Lung (tissue), 11 donors: ENCODE measurements at regions not wholly inside any gene's neighbourhood (a gene's known extent, or its start where the extent isn't known, plus 50 kb on each side); places are given as distances from the start of the nearest gene placed in this dataset.

Source experiments
- ATAC-seq: fragments of 200-7000 bp; cut with Tn5 transposase; one replicate; pipeline ENCODE4 v1.9.1; 2020; ENCODE audit warnings: moderate number of reproducible peaks; ENCODE audit not compliant: insufficient read depth, low FRiP score
- DNase-seq, 3 donors: peaks; one replicate each; pipeline ENCODE4 v3.0.0-alpha.2; 2013 to 2017
- H3K27ac ChIP-seq, 2 donors: one replicate each; pipeline ENCODE4 v1.5.1; 2013; ENCODE audit warnings: mild to moderate bottlenecking in 2 of 2, moderate library complexity in 2 of 2, control low read depth in 1 of 2, inconsistent platforms in 1 of 2, low read depth in 1 of 2, low read length in 1 of 2
- H3K27me3 ChIP-seq, 3 donors: one replicate each; pipeline ENCODE4 v1.5.1; 2013; ENCODE audit warnings: low read length in 2 of 3; ENCODE audit not compliant: control insufficient read depth in 3 of 3, insufficient read depth in 3 of 3
- H3K36me3 ChIP-seq, 4 donors: one replicate each; pipeline ENCODE4 v1.5.1; 2013; ENCODE audit warnings: low read length in 4 of 4, mild to moderate bottlenecking in 1 of 4, moderate library complexity in 1 of 4; ENCODE audit not compliant: control insufficient read depth in 4 of 4, insufficient read depth in 4 of 4
- H3K4me1 ChIP-seq, 5 donors: one replicate each; pipeline ENCODE4 v1.5.1; 2013; ENCODE audit warnings: low read length in 5 of 5, mild to moderate bottlenecking in 2 of 5, moderate library complexity in 1 of 5; ENCODE audit not compliant: control insufficient read depth in 5 of 5, insufficient read depth in 5 of 5
- H3K4me3 ChIP-seq: one replicate; pipeline ENCODE4 v1.5.1; 2013; ENCODE audit warnings: mild to moderate bottlenecking, control low read depth, moderate library complexity
- H3K9ac ChIP-seq, 2 donors: one replicate each; pipeline ENCODE4 v1.5.1; 2013; ENCODE audit warnings: low read length in 2 of 2, control low read depth in 1 of 2; ENCODE audit not compliant: insufficient read depth in 1 of 2
- H3K9me3 ChIP-seq, 4 donors: one replicate each; pipeline ENCODE4 v1.5.1; 2013; ENCODE audit warnings: low read length in 3 of 4, mild to moderate bottlenecking in 1 of 4, moderate library complexity in 1 of 4; ENCODE audit not compliant: control insufficient read depth in 4 of 4, insufficient read depth in 3 of 4
- CTCF ChIP-seq: IDR thresholded peaks from 2 replicates; pipeline ENCODE4 v1.5.1; 2012; ENCODE audit warnings: mild to moderate bottlenecking; ENCODE audit errors: control extremely low read depth, extremely low read depth
- WGBS, 2 donors: extraction: QIAGEN DNeasy Blood & Tissue Kit; methylation state at CpG; one replicate each; pipeline ENCODE4 v1.1.7; 2013; 5-methylcytosine and 5-hydroxymethylcytosine counted together
- donor health status: control.
- donor health status: control.
- donor health status: Bipolar disorder and iron deficiency.
- donor health status: healthy.
- donor health status: DM: yes; HTN: yes; CAD: no.

GRCh38 chrX:38886112-38886511, 84.9 kb downstream of the MID1IP1 start:
- H3K9me3 ChIP-seq = no peaks in the 10 kb centered on the region
- H3K9ac ChIP-seq = no peak overlapping the region
- H3K4me3 ChIP-seq = no peak overlapping the region
- TF ChIP-seq CTCF = no peak
- 91 to 100% methylated on average over 1 of the region's 1 CpG for WGBS, 2 donors
- DNase-seq (no peak), ATAC-seq (no peak)
- H3K27me3 ChIP-seq = peaks cover 5 to 10% (median 6%) of the 10 kb centered on the region in 3 donors
- H3K36me3 ChIP-seq = no peaks in the 10 kb centered on the region
- no peaks in the 10 kb centered on the region for H3K4me1 ChIP-seq
- no peak overlapping the region for H3K27ac ChIP-seq

DNA sequence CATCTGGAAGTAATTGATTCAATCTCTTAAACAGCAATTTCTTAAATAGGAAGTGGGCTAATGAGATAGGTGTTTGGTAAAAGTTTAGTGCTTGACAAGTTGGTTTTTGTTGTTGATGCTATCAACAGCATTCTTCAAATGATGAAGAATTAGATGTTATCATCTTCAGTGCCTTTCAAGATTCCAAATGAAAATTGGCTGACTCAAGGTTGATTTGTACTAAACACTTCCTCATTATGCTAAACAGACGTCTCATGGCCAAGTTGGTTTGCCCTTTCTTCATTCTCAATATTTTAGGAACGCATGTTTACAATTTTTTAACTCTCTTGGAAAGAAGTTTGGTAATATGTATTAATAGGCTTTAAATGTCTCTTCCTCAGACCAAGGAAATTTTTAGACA, 86.0 kb downstream of the MID1IP1 start:
- H3K27me3 ChIP-seq = peaks cover 2 to 6% (median 5%) of the 10 kb centered on the region in 3 donors
- no peaks in the 10 kb centered on the region for H3K4me1 ChIP-seq
- WGBS, 2 donors = 13 to 63% methylated on average over 2 of the region's 2 CpGs
- H3K27ac ChIP-seq = no peak overlapping the region
- DNase-seq (no peak), ATAC-seq (no peak)
- no peak for TF ChIP-seq CTCF
- no peaks in the 10 kb centered on the region for H3K36me3 ChIP-seq
- no peak overlapping the region for H3K4me3 ChIP-seq
- H3K9me3 ChIP-seq = peaks cover 0 to 3% (median 0%) of the 10 kb centered on the region in 4 donors
- no peak overlapping the region for H3K9ac ChIP-seq

DNA sequence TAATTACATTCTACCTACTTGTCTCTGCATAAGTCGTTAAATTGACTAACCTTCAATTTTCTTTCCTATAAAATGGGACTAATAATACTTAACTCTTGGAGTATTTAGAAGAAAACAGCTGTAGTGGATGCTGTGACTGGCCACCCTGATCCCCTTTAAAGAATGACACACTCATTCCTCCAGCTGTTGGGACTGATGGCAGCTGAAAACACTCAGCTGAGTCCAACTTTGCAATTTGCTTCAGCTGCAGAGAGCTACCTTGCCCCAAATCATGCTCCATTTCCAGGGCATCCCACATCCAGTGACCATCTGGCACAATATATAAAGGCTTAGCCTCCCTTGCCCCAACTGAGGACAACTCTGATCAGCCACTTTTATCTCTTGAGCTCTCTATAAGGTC, 89.1 kb downstream of the MID1IP1 start:
- Histone ChIP-seq H3K9me3 (peaks cover 0 to 3% (median 0%) of the 10 kb centered on the region in 4 donors), H3K4me3 (no peak overlapping the region), H3K36me3 (no peaks in the 10 kb centered on the region), H3K27ac (no peak overlapping the region), H3K27me3 (peaks cover 6 to 8% (median 7%) of the 10 kb centered on the region in 3 donors), H3K4me1 (no peaks in the 10 kb centered on the region), H3K9ac (no peak overlapping the region)
- DNase-seq (no peak), ATAC-seq (no peak)
- no peak for TF ChIP-seq CTCF
- WGBS, 2 donors = 75 to 100% methylated on average over 1 of the region's 1 CpG

GRCh38 chrX:38890963-38891362, 89.7 kb downstream of the MID1IP1 start:
- no peak overlapping the region for H3K4me3 ChIP-seq
- no peak overlapping the region for H3K27ac ChIP-seq
- DNase-seq (no peak), ATAC-seq (no peak)
- H3K36me3 ChIP-seq = no peaks in the 10 kb centered on the region
- no peaks in the 10 kb centered on the region for H3K4me1 ChIP-seq
- no peak for TF ChIP-seq CTCF
- H3K9me3 ChIP-seq = peaks cover 0 to 3% (median 0%) of the 10 kb centered on the region in 4 donors
- 78 to 97% methylated on average over 6 of the region's 6 CpGs for WGBS, 2 donors
- H3K9ac ChIP-seq = no peak overlapping the region
- H3K27me3 ChIP-seq = peaks cover 6 to 11% (median 7%) of the 10 kb centered on the region in 3 donors
